Fibroblast of skin of left quadriceps (primary cell): ENCODE measurements at regions not wholly inside any gene's neighbourhood (a gene's known extent, or its start where the extent isn't known, plus 50 kb on each side); places are given as distances from the start of the nearest gene placed in this dataset.
"Not testable (repeated sequence)": the region's sequence is repeated elsewhere in the genome, so short reads cannot be mapped to it uniquely, and the experiment has no call there.

Experiments
- DNase-seq, 2 experiments: peaks; one replicate each; pipeline ENCODE4 v3.0.0-alpha.2; 2013; ENCODE audit warnings: low read depth in 2 of 2

- no peak for DNase-seq
Observed at GRCh38 chr14:89065879-89066278, 241.4 kb downstream of the TTC8 start.

DNA sequence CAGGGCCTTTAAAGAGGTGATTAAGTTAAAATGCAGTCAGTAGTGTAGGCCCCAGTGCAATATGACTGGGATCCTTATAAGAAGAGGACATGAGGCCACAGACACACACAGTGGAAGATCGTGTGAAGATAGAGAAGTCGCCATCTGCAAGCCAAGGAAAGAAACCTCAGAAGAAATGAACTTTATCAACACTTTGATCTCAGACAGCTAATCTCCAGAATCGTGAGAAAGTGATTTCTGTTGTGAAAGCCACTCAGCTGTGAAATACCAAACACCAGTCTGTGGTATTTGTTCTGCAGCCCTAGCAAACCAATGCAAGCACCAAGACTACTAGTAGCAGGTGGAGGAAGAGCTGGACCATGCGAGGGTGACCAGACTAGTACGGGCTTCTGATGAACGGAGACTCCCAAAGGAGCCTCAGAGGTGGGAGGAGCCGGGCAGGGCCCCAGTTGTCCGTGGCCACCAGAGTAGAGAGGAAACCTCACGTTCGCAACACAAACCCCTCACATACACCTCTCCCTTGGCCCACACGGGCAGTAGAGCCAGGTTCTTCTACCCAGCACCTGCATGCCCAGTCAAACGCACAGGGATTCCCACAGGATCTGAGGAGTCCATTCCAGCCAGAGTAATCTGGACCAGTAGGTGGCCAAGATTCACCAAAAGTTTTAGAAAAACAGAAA lies 243.0 kb downstream of the TTC8 start:
- DNase-seq: no peak

- no peak for DNase-seq
Observed at GRCh38 chr14:89078021-89078795, 253.8 kb downstream of the TTC8 start.

- DNase-seq: no peak
Observed at GRCh38 chr14:89085231-89085731, 260.8 kb downstream of the TTC8 start.

DNA sequence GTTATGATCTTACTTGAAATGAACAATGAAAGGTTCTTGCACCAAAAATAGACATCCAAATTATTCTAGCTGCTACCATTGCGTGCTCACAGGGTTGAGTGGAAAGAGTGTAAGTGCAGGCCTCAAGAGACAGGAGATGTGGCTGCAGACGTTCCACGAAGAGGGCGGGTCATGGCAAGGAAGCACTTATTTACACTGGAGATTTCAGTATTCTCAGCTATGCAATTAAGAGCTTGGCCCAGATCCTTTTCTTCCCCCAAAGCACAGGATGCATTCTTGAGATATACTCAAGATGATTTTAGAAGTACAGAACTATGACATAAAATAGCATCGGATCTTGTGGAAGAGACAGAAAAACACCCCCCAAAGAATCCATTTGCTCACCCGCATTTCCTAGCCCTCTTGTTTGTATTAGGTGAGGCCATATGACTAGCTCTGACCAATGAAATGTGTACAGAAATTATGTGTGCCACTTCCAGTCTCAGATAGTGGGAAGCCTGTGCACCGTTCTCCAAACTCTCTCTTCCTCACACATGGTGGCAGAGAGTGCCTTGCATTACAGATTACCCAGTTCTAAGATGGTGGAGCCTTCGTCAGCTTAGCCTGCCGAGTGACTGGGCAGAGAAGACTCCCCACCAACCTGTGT lies 261.4 kb downstream of the TTC8 start:
- peak; percentile 6 to 12 for DNase-seq

DNA sequence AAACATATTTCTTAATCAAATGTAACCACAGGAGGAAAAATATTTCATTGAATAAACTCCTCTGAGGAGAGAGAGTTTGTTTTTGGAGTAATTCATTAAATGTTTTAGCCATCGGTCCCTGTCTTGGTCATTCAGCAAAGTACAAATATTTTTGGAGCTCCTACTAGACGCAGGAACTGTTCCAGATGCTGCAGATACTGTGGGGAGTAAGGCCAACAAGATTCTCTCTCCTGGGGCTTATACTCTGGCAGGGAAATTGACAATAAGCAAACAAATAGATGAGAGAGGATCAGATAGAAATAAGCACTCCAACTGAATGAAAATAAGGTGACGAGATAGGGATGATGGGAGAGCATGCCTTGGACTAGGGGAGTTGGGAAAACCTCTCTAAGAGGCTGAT lies 264.1 kb downstream of the TTC8 start:
- DNase-seq: no peak

- DNase-seq: no peak
Observed at GRCh38 chr14:89089330-89089729, 264.9 kb downstream of the TTC8 start.

- no peak for DNase-seq
Observed at GRCh38 chr14:89091781-89092180, 267.3 kb downstream of the TTC8 start.

DNA sequence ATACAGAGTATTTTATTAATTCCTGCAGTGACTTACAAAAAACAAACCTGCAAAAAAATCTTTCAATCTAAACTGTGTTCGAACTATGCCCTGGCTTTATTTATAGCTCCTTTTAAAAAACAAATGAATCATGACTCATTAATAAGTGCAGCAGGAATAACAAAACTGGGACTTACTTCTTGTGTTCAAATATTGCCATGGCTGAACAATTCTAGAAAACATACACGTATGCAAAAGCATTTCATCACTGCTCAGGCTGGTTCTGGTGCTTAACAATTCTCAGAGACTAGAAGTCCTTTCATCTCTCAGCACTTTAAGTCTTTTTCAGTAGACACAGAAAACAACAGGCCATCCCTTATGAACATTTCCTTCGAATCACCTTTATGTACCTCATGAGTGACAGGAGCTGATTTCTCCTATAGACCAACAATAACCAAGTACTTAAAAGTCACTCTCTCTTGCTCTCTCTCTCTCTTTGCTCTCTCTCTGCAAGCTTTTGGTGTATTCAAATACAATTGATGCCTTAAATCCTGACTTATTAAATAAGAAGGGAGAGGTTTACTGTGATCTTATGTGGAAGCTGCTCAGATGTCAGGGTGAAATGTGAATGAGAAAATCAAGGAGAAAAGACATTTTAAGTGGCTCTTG lies 268.8 kb downstream of the TTC8 start:
- DNase-seq: no peak

DNA sequence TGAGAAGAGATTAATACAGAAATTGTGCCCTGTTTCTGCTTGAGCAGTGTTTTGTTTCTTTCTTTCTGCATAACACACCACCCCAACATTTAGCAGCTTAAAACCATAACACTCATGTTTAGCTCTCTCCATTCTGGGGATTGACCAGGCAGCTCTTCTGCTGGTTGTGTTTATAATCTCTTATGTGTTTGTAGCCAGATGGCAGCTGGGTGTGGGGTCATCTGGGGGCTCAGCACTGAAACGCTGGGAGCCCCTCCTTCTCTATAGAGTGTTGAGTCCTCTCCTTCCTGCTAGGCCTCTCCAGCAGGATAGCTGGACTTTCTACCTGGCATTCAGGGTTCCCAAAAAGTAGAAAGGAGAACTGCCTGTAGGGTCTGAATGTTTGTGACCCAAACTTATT lies 270.6 kb downstream of the TTC8 start:
- no peak for DNase-seq

DNA sequence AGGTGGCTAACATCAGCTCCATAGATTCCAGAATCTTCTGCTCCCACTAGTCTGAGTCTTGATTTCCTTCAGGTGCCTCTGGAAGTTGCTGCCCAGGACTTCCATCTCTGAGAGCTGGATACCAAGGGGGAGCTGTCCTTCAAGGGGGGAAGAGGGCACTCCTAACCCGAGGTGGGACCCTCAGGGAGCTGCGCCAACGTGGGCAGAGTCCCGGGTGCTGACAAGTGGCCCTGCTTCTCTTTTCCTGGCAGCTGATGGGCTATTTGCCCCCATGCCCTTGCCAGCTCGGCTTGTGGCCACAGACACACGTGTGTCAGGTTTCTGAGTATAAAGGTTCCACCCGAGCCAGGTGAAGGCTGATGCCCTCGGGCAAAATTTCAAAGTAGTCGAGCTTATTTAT lies 272.5 kb downstream of the TTC8 start:
- DNase-seq: no peak

DNA sequence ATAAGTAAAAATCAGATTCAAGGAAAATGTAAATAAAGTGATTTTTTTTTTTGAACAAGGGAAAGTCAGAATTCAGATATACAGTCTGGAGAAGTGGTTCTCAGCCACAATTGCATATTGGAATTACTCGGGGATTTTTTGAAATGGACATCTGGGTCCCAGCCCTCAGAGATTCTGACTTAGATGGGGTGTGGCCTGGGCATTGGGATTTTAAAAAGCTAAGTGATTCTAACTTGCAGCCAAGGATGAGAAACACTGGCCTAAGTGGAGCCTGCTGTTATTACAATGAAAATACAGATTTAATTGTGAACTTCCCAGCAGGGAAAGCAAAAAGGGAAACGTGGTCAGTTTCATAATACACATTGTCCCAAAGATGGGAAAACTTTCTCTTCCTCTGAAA lies 273.8 kb downstream of the TTC8 start:
- DNase-seq: no peak

DNA sequence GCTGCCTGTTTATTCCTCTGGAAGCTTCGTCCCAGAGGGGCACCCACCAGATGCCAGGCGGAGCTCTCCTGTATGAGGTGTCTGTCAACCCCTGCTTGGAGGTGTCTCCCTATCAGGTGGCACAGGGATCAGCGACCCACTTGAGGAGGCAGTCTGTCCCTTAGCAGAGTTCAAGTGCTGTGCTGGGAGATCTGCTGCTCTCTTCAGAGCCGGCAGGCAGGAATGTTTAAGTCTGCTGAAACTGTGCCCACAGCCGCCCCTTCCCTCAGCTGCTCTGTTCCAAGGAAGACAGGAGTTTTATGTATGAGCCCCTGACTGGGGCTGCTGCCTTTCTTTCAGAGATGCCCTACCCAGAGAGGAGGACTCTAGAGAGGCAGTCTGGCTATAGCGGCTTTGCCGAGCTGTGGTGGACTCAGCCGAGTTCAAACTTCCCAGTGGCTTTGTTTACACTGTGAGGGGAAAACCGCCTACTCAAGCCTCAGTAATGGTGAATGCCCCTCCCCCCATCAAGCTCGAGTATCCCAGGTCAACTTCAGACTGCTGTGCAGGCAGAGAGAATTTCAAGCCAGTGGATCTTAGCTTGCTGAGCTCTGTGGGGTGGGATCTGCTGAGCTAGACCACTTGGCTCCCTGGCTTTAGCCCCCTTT lies 279.8 kb downstream of the TTC8 start:
- not testable (repeated sequence) for DNase-seq

DNA sequence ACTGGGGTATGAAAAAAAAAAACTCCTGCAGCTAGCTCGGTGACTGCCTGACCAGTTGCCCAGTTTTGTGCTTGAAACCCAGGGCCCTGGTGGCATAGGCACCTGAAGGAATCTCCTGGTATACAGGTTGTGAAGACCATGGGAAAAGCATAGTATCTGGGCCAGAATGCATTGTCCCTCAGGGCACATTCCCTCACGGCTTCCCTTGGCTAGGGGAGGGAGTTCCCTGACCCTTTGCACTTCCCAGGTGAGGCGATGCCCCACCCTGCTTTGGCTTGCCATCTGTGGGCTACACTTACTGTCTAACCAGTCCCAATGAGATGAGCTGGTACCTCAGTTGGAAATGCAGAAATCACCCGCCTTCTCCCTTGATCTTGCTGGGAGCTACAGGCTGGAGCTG lies 280.4 kb downstream of the TTC8 start:
- not testable (repeated sequence) for DNase-seq
